GM19324 (cell line): ENCODE measurements at regions not wholly inside any gene's neighbourhood (a gene's known extent, or its start where the extent isn't known, plus 50 kb on each side); places are given as distances from the start of the nearest gene placed in this dataset.

Experiments used
- ATAC-seq: cut with Tn5 transposase; IDR thresholded peaks from one replicate; pipeline ENCODE4 v1.9.1; 2021; ENCODE audit warnings: mild to moderate bottlenecking, moderate library complexity; ENCODE audit not compliant: unreplicated experiment, low FRiP score

GRCh38 chr15:69648775-69649735 lies 196.4 kb downstream of the RPLP1 start:
- no peak for ATAC-seq

- no peak for ATAC-seq
Measured at GRCh38 chr15:69652293-69652692, 199.7 kb downstream of the RPLP1 start.

- ATAC-seq = no peak
Measured at GRCh38 chr15:69652751-69653305, 200.2 kb downstream of the RPLP1 start.

GRCh38 chr15:69653306-69653705 lies 200.7 kb downstream of the RPLP1 start:
- no peak for ATAC-seq

- ATAC-seq = no peak
Measured at GRCh38 chr15:69653846-69654245, 201.2 kb downstream of the RPLP1 start.

- ATAC-seq = no peak
Measured at GRCh38 chr15:69656271-69657030, 203.8 kb downstream of the RPLP1 start.

GRCh38 chr15:69657626-69658025 lies 205.0 kb downstream of the RPLP1 start:
- no peak for ATAC-seq

GRCh38 chr15:69658411-69658945 lies 205.9 kb downstream of the RPLP1 start:
- ATAC-seq = no peak

- ATAC-seq = no peak
Measured at GRCh38 chr15:69659454-69660050, 206.9 kb downstream of the RPLP1 start.

- no peak for ATAC-seq
Measured at GRCh38 chr15:69660114-69660513, 207.5 kb downstream of the RPLP1 start.

GRCh38 chr15:69660658-69661405 lies 208.2 kb downstream of the RPLP1 start:
- no peak for ATAC-seq

GRCh38 chr15:69661446-69661845 lies 208.8 kb downstream of the RPLP1 start:
- no peak for ATAC-seq

- no peak for ATAC-seq
Measured at GRCh38 chr15:69661871-69662644, 209.4 kb downstream of the RPLP1 start.

- ATAC-seq = no peak
Measured at GRCh38 chr15:69662645-69663000, 210.0 kb downstream of the RPLP1 start.

- no peak for ATAC-seq
Measured at GRCh38 chr15:69663441-69663840, 210.8 kb downstream of the RPLP1 start.

GRCh38 chr15:69663982-69664381 lies 211.4 kb downstream of the RPLP1 start:
- ATAC-seq = no peak

GRCh38 chr15:69664572-69665571 lies 212.3 kb downstream of the RPLP1 start:
- no peak for ATAC-seq

- no peak for ATAC-seq
Measured at GRCh38 chr15:69665641-69666111, 213.1 kb downstream of the RPLP1 start.
